Fibroblast of lung (primary cell): ENCODE measurements at regions not wholly inside any gene's neighbourhood (a gene's known extent, or its start where the extent isn't known, plus 50 kb on each side); places are given as distances from the start of the nearest gene placed in this dataset.
"Not testable (repeated sequence)": the region's sequence is repeated elsewhere in the genome, so short reads cannot be mapped to it uniquely, and the experiment has no call there.

Experiments used
- DNase-seq, 2 donors: peaks; one replicate each; pipeline versions ENCODE4 v3.0.0 to v3.0.0-alpha.2; 2010; ENCODE audit warnings: low read depth in 2 of 2
- H2AFZ ChIP-seq: 2 replicates; pipeline ENCODE4 v1.5.1; 2012; ENCODE audit warnings: low read length, control low read depth, inconsistent platforms
- H3K27ac ChIP-seq: 2 replicates; pipeline ENCODE4 v1.5.1; 2011; ENCODE audit warnings: low read length, control low read depth; ENCODE audit not compliant: insufficient read depth
- H3K27me3 ChIP-seq: 2 replicates; pipeline ENCODE4 v1.5.1; 2011; ENCODE audit warnings: mild to moderate bottlenecking, low read length; ENCODE audit not compliant: control insufficient read depth, insufficient read depth
- H3K36me3 ChIP-seq: 2 replicates; pipeline ENCODE4 v1.5.1; 2011; ENCODE audit warnings: low read length; ENCODE audit not compliant: control insufficient read depth, insufficient read depth
- H3K4me1 ChIP-seq: 2 replicates; pipeline ENCODE4 v1.5.1; 2011; ENCODE audit warnings: low read length; ENCODE audit not compliant: control insufficient read depth, insufficient read depth; ENCODE audit errors: extremely low read depth
- H3K4me2 ChIP-seq: 2 replicates; pipeline ENCODE4 v1.5.1; 2011; ENCODE audit warnings: low read length, control low read depth; ENCODE audit not compliant: insufficient read depth; ENCODE audit errors: extremely low read depth
- H3K4me3 ChIP-seq, 4 experiments: fragments of 200-600 bp in 1 of 4; sonication (generic) in 1 of 4; replicated peaks in 1 of 4; 2 replicates each; pipeline ENCODE4 v1.5.1; 2011 to 2016; ENCODE audit warnings: low read length in 4 of 4, low read depth in 3 of 4, mild to moderate bottlenecking in 3 of 4, control low read depth in 2 of 4, inconsistent platforms in 1 of 4, mixed read lengths in 1 of 4; ENCODE audit not compliant: insufficient read depth in 1 of 4; ENCODE audit errors: control extremely low read depth in 1 of 4
- H3K79me2 ChIP-seq: 2 replicates; pipeline ENCODE4 v1.5.1; 2012; ENCODE audit warnings: mild to moderate bottlenecking, low read length, inconsistent platforms; ENCODE audit not compliant: control insufficient read depth, insufficient read depth
- H3K9ac ChIP-seq: 2 replicates; pipeline ENCODE4 v1.5.1; 2011; ENCODE audit warnings: mild to moderate bottlenecking, low read length, control low read depth; ENCODE audit not compliant: insufficient read depth
- H3K9me3 ChIP-seq: 2 replicates; pipeline ENCODE4 v1.5.1; 2012; ENCODE audit warnings: low read depth, low read length; ENCODE audit not compliant: control insufficient read depth, insufficient read depth
- H4K20me1 ChIP-seq: 2 replicates; pipeline ENCODE4 v1.5.1; 2011; ENCODE audit warnings: low read length; ENCODE audit not compliant: control insufficient read depth, insufficient read depth; ENCODE audit errors: extremely low read depth
- EZH2 ChIP-seq: IDR thresholded peaks from 2 replicates; pipeline ENCODE4 v1.5.1; 2012; ENCODE audit warnings: low read length, control low read depth, mild to moderate bottlenecking; ENCODE audit errors: missing control alignments
- TF ChIP-seq, protein P1 (sequence below), 2 donors: IDR thresholded peaks in 1 of 2; conservative IDR thresholded peaks in 1 of 2; 1 replicate in 1 of 2; 2 replicates in 1 of 2; pipeline ENCODE4 v1.5.1; 2011 to 2012; ENCODE audit warnings: low read length in 2 of 2, control low read depth in 1 of 2, inconsistent platforms in 1 of 2, low read depth in 1 of 2, mild to moderate bottlenecking in 1 of 2

GRCh38 chr7:42720012-42720411 is 191.9 kb downstream of the C7orf25 start:
- H3K4me3 ChIP-seq: no peak overlapping the region
- DNase-seq: no peak
- H3K27ac ChIP-seq: no peak overlapping the region
- H3K4me1 ChIP-seq: no peaks in the 10 kb centered on the region
- H3K27me3 ChIP-seq: no peaks in the 10 kb centered on the region
- TF ChIP-seq, protein P1, sequence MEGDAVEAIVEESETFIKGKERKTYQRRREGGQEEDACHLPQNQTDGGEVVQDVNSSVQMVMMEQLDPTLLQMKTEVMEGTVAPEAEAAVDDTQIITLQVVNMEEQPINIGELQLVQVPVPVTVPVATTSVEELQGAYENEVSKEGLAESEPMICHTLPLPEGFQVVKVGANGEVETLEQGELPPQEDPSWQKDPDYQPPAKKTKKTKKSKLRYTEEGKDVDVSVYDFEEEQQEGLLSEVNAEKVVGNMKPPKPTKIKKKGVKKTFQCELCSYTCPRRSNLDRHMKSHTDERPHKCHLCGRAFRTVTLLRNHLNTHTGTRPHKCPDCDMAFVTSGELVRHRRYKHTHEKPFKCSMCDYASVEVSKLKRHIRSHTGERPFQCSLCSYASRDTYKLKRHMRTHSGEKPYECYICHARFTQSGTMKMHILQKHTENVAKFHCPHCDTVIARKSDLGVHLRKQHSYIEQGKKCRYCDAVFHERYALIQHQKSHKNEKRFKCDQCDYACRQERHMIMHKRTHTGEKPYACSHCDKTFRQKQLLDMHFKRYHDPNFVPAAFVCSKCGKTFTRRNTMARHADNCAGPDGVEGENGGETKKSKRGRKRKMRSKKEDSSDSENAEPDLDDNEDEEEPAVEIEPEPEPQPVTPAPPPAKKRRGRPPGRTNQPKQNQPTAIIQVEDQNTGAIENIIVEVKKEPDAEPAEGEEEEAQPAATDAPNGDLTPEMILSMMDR (conservative IDR thresholded peaks at IDR 0.05 in 1 of 2, IDR thresholded peaks at IDR 0.05 in 1 of 2; ENCODE audit: low read depth in 1 of 2, low read length in 2 of 2): no peak
- TF ChIP-seq EZH2: no peak
- H4K20me1 ChIP-seq: no peaks in the 10 kb centered on the region
- H3K9ac ChIP-seq: no peak overlapping the region
- no peaks in the 10 kb centered on the region for H3K9me3 ChIP-seq
- H3K79me2 ChIP-seq: no peaks in the 10 kb centered on the region
- no peak overlapping the region for H2AFZ ChIP-seq
- H3K36me3 ChIP-seq: no peaks in the 10 kb centered on the region
- no peak overlapping the region for H3K4me2 ChIP-seq

GRCh38 chr7:42718466-42718865 is 193.4 kb downstream of the C7orf25 start:
- not testable (repeated sequence) for H4K20me1 ChIP-seq, H3K4me3 ChIP-seq, DNase-seq, H2AFZ ChIP-seq, H3K9me3 ChIP-seq, H3K4me2 ChIP-seq, H3K79me2 ChIP-seq, H3K4me1 ChIP-seq, H3K9ac ChIP-seq, H3K36me3 ChIP-seq, H3K27ac ChIP-seq, H3K27me3 ChIP-seq

DNA sequence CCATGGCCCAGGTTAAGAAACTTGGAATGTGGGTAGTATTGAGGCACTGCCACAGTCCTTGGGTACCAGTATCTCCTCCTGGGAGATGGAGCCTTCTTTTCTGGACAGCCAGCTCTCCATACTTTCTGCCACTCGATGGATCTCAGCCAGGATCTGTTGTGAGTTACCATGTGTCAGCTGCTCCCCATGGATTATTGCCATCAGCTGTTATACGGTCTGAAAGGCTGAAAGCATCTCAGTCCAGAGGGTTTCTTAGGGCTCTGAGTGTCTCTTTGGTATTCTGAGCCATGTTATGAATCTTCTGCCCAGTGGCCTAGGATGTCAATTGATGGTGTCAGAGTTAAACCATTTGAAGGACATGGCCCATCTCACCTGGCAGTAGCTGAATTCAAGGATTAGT is 197.5 kb downstream of the C7orf25 start:
- no peak overlapping the region for H3K27ac ChIP-seq
- no peak overlapping the region for H3K9ac ChIP-seq
- TF ChIP-seq, protein P1 (conservative IDR thresholded peaks at IDR 0.05 in 1 of 2, IDR thresholded peaks at IDR 0.05 in 1 of 2; ENCODE audit: low read depth in 1 of 2, low read length in 2 of 2): no peak
- TF ChIP-seq EZH2: no peak
- no peaks in the 10 kb centered on the region for H4K20me1 ChIP-seq
- H3K27me3 ChIP-seq: no peaks in the 10 kb centered on the region
- no peak overlapping the region for H2AFZ ChIP-seq
- H3K9me3 ChIP-seq: no peaks in the 10 kb centered on the region
- no peaks in the 10 kb centered on the region for H3K79me2 ChIP-seq
- H3K4me3 ChIP-seq: no peak overlapping the region
- H3K4me1 ChIP-seq: no peaks in the 10 kb centered on the region
- no peak for DNase-seq
- H3K4me2 ChIP-seq: no peak overlapping the region
- no peaks in the 10 kb centered on the region for H3K36me3 ChIP-seq
